Fibroblast of lung (primary cell): ENCODE measurements at regions not wholly inside any gene's neighbourhood (a gene's known extent, or its start where the extent isn't known, plus 50 kb on each side); places are given as distances from the start of the nearest gene placed in this dataset.

Experiments
- DNase-seq, 2 donors: peaks; one replicate each; pipeline versions ENCODE4 v3.0.0 to v3.0.0-alpha.2; 2010; ENCODE audit warnings: low read depth in 2 of 2
- H2AFZ ChIP-seq: 2 replicates; pipeline ENCODE4 v1.5.1; 2012; ENCODE audit warnings: low read length, control low read depth, inconsistent platforms
- H3K27ac ChIP-seq: 2 replicates; pipeline ENCODE4 v1.5.1; 2011; ENCODE audit warnings: low read length, control low read depth; ENCODE audit not compliant: insufficient read depth
- H3K27me3 ChIP-seq: 2 replicates; pipeline ENCODE4 v1.5.1; 2011; ENCODE audit warnings: mild to moderate bottlenecking, low read length; ENCODE audit not compliant: control insufficient read depth, insufficient read depth
- H3K36me3 ChIP-seq: 2 replicates; pipeline ENCODE4 v1.5.1; 2011; ENCODE audit warnings: low read length; ENCODE audit not compliant: control insufficient read depth, insufficient read depth
- H3K4me1 ChIP-seq: 2 replicates; pipeline ENCODE4 v1.5.1; 2011; ENCODE audit warnings: low read length; ENCODE audit not compliant: control insufficient read depth, insufficient read depth; ENCODE audit errors: extremely low read depth
- H3K4me2 ChIP-seq: 2 replicates; pipeline ENCODE4 v1.5.1; 2011; ENCODE audit warnings: low read length, control low read depth; ENCODE audit not compliant: insufficient read depth; ENCODE audit errors: extremely low read depth
- H3K4me3 ChIP-seq, 4 experiments: fragments of 200-600 bp in 1 of 4; sonication (generic) in 1 of 4; replicated peaks in 1 of 4; 2 replicates each; pipeline ENCODE4 v1.5.1; 2011 to 2016; ENCODE audit warnings: low read length in 4 of 4, low read depth in 3 of 4, mild to moderate bottlenecking in 3 of 4, control low read depth in 2 of 4, inconsistent platforms in 1 of 4, mixed read lengths in 1 of 4; ENCODE audit not compliant: insufficient read depth in 1 of 4; ENCODE audit errors: control extremely low read depth in 1 of 4
- H3K79me2 ChIP-seq: 2 replicates; pipeline ENCODE4 v1.5.1; 2012; ENCODE audit warnings: mild to moderate bottlenecking, low read length, inconsistent platforms; ENCODE audit not compliant: control insufficient read depth, insufficient read depth
- H3K9ac ChIP-seq: 2 replicates; pipeline ENCODE4 v1.5.1; 2011; ENCODE audit warnings: mild to moderate bottlenecking, low read length, control low read depth; ENCODE audit not compliant: insufficient read depth
- H3K9me3 ChIP-seq: 2 replicates; pipeline ENCODE4 v1.5.1; 2012; ENCODE audit warnings: low read depth, low read length; ENCODE audit not compliant: control insufficient read depth, insufficient read depth
- H4K20me1 ChIP-seq: 2 replicates; pipeline ENCODE4 v1.5.1; 2011; ENCODE audit warnings: low read length; ENCODE audit not compliant: control insufficient read depth, insufficient read depth; ENCODE audit errors: extremely low read depth
- CTCF ChIP-seq, 2 donors: IDR thresholded peaks in 1 of 2; conservative IDR thresholded peaks in 1 of 2; 1 replicate in 1 of 2; 2 replicates in 1 of 2; pipeline ENCODE4 v1.5.1; 2011 to 2012; ENCODE audit warnings: low read length in 2 of 2, control low read depth in 1 of 2, inconsistent platforms in 1 of 2, low read depth in 1 of 2, mild to moderate bottlenecking in 1 of 2
- EZH2 ChIP-seq: IDR thresholded peaks from 2 replicates; pipeline ENCODE4 v1.5.1; 2012; ENCODE audit warnings: low read length, control low read depth, mild to moderate bottlenecking; ENCODE audit errors: missing control alignments

DNA sequence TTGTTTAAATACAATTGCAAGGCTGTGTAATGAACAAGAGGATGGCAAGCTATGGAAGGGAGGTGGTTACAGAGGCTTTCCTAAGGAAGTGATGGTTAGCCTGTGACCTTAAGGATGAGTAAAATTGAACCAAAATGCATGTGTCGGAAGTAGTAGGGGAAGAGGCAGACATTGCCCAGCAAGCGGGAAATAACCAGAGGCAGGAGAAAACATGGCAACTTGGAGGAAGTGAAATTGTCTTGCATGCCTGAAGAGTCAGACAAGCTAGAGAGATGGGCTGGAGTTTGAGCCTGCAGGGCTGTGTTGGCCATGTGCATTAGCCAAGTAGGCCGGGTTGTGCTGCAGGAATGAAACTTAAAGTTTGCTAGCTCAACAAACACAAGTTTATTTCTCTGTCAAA is 96.2 kb downstream of the BTG1 start:
- Histone ChIP-seq H4K20me1 (no peaks in the 10 kb centered on the region), H3K27me3 (no peaks in the 10 kb centered on the region), H3K9ac (no peak overlapping the region), H3K9me3 (no peaks in the 10 kb centered on the region), H3K36me3 (no peaks in the 10 kb centered on the region), H3K4me1 (no peaks in the 10 kb centered on the region), H3K4me2 (no peak overlapping the region), H3K79me2 (no peaks in the 10 kb centered on the region), H3K4me3 (no peak overlapping the region), H3K27ac (no peak overlapping the region), H2AFZ (no peak overlapping the region)
- TF ChIP-seq EZH2 (no peak), CTCF (conservative IDR thresholded peaks at IDR 0.05 in 1 of 2, IDR thresholded peaks at IDR 0.05 in 1 of 2; ENCODE audit: low read depth in 1 of 2, low read length in 2 of 2) (no peak)
- DNase-seq = no peak

GRCh38 chr12:92047393-92047826 is 98.2 kb downstream of the BTG1 start:
- H3K36me3 ChIP-seq = no peaks in the 10 kb centered on the region
- no peaks in the 10 kb centered on the region for H4K20me1 ChIP-seq
- no peaks in the 10 kb centered on the region for H3K4me1 ChIP-seq
- no peaks in the 10 kb centered on the region for H3K79me2 ChIP-seq
- no peak for TF ChIP-seq EZH2
- no peak for TF ChIP-seq CTCF (conservative IDR thresholded peaks at IDR 0.05 in 1 of 2, IDR thresholded peaks at IDR 0.05 in 1 of 2; ENCODE audit: low read depth in 1 of 2, low read length in 2 of 2)
- H3K4me3 ChIP-seq = no peak overlapping the region
- no peak overlapping the region for H3K9ac ChIP-seq
- H3K27me3 ChIP-seq = no peaks in the 10 kb centered on the region
- no peak overlapping the region for H3K27ac ChIP-seq
- H3K4me2 ChIP-seq = no peak overlapping the region
- H3K9me3 ChIP-seq = no peaks in the 10 kb centered on the region
- H2AFZ ChIP-seq = no peak overlapping the region
- DNase-seq = no peak

DNA sequence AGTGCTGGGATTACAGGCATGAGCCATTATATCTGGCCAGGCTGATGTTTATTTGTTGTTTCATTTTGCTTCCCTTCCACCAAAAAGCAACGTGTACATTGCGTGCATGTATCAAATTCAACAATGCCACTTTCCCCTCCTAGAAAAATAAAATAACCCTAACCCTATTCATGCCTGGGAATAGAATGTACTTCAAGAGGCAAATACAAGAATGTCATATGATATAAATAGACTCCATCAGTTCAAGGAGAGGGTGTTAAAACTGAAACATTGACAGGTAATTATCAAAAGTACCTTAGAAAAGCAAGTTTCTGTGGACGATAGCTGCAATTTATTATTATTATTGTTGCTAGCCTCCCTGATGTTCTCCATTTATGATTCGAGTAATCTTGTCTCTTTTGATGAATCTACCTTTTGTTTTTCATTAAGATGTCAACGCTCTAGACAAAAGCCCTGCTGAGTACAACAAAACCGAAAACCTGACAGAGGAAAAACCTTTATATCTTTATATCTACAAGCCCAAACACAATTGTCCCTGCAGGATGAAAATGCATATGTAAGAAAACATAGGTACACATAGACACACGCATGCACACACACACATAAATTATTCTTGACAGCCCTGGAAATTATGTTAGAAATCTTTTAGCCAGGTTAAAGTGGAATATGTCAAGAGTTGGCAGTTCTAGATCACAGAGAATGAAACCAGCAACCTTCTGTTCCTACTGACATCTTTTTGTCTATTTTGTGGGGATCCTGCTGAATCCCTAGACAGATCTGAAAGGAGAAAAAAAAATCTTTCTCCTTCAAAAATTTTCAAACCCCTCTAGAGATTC is 98.9 kb downstream of the BTG1 start:
- DNase-seq = no peak
- Histone ChIP-seq H3K79me2 (no peaks in the 10 kb centered on the region), H3K4me1 (no peaks in the 10 kb centered on the region), H3K9me3 (no peaks in the 10 kb centered on the region), H3K9ac (no peak overlapping the region), H3K4me2 (no peak overlapping the region), H3K27ac (no peak overlapping the region), H4K20me1 (no peaks in the 10 kb centered on the region), H3K27me3 (no peaks in the 10 kb centered on the region), H3K4me3 (no peak overlapping the region), H3K36me3 (no peaks in the 10 kb centered on the region), H2AFZ (no peak overlapping the region)
- no peak for TF ChIP-seq EZH2
- TF ChIP-seq CTCF (conservative IDR thresholded peaks at IDR 0.05 in 1 of 2, IDR thresholded peaks at IDR 0.05 in 1 of 2; ENCODE audit: low read depth in 1 of 2, low read length in 2 of 2) = no peak
